ENCODE measurements at regions not wholly inside any gene's neighbourhood (a gene's known extent, or its start where the extent isn't known, plus 50 kb on each side); places are given as distances from the start of the nearest gene placed in this dataset.

DNA sequence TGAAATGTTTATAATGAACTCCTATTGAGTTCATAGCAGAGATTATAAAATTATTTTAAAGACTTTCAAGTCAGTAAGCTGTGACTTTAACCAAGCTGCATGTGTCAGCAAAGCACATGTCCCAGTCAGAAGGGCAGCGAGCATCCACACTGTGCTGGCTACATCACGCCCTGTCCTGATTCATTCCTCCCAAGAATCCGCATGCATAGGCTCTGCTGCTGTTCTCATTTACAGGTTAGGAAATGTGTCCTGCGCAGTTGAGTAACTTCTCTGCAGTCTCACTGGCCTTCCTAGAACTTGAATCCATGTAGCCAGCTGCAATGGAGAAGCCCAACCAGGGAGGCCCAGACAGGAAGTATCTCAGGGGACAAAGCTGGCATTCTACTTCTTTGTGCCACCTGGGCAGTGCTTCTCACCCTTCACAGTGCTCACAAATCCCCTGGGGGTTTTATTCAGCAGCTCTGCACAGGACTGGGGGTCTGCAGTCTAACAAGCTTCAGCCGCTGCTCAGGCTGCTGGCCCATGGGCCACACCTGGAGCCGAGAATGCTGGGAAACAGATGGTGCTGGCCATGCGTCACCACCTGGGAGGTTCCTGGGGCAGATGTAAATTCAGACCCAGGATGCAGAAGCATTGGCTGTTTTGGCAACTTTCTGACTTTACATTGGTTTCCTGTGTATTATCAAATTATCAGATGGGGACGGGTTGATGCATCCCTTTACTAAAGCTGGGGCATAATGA, 192.8 kb upstream of the GDF10 start:
- TF ChIP-seq, protein P1, sequence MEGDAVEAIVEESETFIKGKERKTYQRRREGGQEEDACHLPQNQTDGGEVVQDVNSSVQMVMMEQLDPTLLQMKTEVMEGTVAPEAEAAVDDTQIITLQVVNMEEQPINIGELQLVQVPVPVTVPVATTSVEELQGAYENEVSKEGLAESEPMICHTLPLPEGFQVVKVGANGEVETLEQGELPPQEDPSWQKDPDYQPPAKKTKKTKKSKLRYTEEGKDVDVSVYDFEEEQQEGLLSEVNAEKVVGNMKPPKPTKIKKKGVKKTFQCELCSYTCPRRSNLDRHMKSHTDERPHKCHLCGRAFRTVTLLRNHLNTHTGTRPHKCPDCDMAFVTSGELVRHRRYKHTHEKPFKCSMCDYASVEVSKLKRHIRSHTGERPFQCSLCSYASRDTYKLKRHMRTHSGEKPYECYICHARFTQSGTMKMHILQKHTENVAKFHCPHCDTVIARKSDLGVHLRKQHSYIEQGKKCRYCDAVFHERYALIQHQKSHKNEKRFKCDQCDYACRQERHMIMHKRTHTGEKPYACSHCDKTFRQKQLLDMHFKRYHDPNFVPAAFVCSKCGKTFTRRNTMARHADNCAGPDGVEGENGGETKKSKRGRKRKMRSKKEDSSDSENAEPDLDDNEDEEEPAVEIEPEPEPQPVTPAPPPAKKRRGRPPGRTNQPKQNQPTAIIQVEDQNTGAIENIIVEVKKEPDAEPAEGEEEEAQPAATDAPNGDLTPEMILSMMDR (IDR thresholded peaks at IDR 0.05), result no peak
- no peak for TF ChIP-seq POLR2A (IDR thresholded peaks at IDR 0.05)

All from thyroid gland (tissue), 4 donors.